ENCODE measurements at regions not wholly inside any gene's neighbourhood (a gene's known extent, or its start where the extent isn't known, plus 50 kb on each side); places are given as distances from the start of the nearest gene placed in this dataset.

DNA sequence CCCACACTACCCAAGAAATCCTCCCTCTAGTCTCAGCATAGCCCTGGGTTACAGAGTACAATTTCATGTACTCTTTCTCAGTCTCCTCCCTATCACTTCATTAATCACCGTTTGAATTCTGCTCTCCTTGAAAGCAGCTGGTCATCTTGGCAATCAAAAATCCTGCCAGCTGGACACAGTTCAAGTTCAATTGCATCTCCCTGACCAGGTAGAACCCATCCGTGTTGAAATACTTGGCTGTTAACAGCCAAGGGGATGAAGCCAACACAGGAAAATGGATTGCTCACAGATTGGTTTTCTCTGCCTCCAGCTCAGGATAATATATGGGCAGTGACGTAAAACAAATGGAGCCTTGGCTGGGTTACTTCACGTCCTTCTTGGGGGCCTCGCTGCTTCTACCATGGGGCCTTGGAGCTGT lies 55.1 kb upstream of the GRK3 start:
- Histone ChIP-seq H3K27ac (ENCODE audit: low read length in 2 of 2) (no peak overlapping the region), H3K36me3 (replicated peaks in 1 of 2; ENCODE audit: control extremely low read depth in 1 of 2, control insufficient read depth in 1 of 2, extremely low read depth in 1 of 2, insufficient read depth in 2 of 2, low read length in 1 of 2) (peaks cover 0 to 13% of the 10 kb centered on the region in 2 experiments), H2AFZ (ENCODE audit: insufficient read depth, low read depth, low read length, poor library complexity, severe bottlenecking) (no peak overlapping the region), H3K9ac (ENCODE audit: low read length) (no peak overlapping the region), H3K4me3 (ENCODE audit: control extremely low read depth in 1 of 5, extremely low read depth in 1 of 5, insufficient read depth in 1 of 5, low read depth in 2 of 5, low read length in 4 of 5) (no peak overlapping the region), H3K4me2 (replicated peaks; ENCODE audit: low read depth, low read length, poor library complexity, severe bottlenecking) (no peak overlapping the region), H3K4me1 (ENCODE audit: control insufficient read depth in 2 of 2, insufficient read depth in 2 of 2, low read length in 2 of 2) (no peaks in the 10 kb centered on the region), H3K9me3 (ENCODE audit: control extremely low read depth in 1 of 3, control insufficient read depth in 2 of 3, insufficient read depth in 1 of 3, low read length in 2 of 3) (no peaks in the 10 kb centered on the region), H4K20me1 (ENCODE audit: control insufficient read depth, insufficient read depth, low read length, poor library complexity, severe bottlenecking) (no peaks in the 10 kb centered on the region), H3K79me2 (ENCODE audit: control insufficient read depth, insufficient read depth, low read length) (no peaks in the 10 kb centered on the region), H3K27me3 (replicated peaks in 1 of 4; ENCODE audit: control extremely low read depth in 1 of 4, control insufficient read depth in 3 of 4, insufficient read depth in 4 of 4, low read length in 3 of 4) (no peaks in the 10 kb centered on the region)
- 86% methylated on average over 4 of the region's 5 CpGs for WGBS (ENCODE audit: insufficient coverage)
- ATAC-seq (ENCODE audit: low read depth) (no peak), DNase-seq (no peak)
- Mint-ChIP-seq H3K4me1 (no peaks in the 10 kb centered on the region), H3K9me3 (ENCODE audit: insufficient read depth) (no peaks in the 10 kb centered on the region), H3K27ac (no peak overlapping the region), H3K27me3 (no peaks in the 10 kb centered on the region), H3K4me3 (no peak overlapping the region)
- ChIA-PET CTCF (interaction anchor here (1.2 kb wide), 1 partner anchor 35 kb away, joined by 4 read pairs; no protein-coding TSS in a partner anchor), POLR2A (no interaction called here)
- intact Hi-C loops (cut with micrococcal nuclease): no loop called here
- TF ChIP-seq CTCF (IDR thresholded peaks at IDR 0.05) (no peak), EZH2 (IDR thresholded peaks at IDR 0.05; ENCODE audit: borderline replicate concordance, insufficient read depth, low read depth, low read length, poor library complexity, severe bottlenecking) (no peak)

- Mint-ChIP-seq H3K27ac (no peak overlapping the region), H3K4me1 (no peaks in the 10 kb centered on the region), H3K27me3 (no peaks in the 10 kb centered on the region), H3K9me3 (ENCODE audit: insufficient read depth) (no peaks in the 10 kb centered on the region), H3K4me3 (no peak overlapping the region)
- intact Hi-C loops (cut with micrococcal nuclease): no loop called here
- H3K27ac ChIP-seq (ENCODE audit: low read length in 2 of 2): no peak overlapping the region
- H3K4me3 ChIP-seq (ENCODE audit: control extremely low read depth in 1 of 5, extremely low read depth in 1 of 5, insufficient read depth in 1 of 5, low read depth in 2 of 5, low read length in 4 of 5): no peak overlapping the region
- no peak overlapping the region for H3K4me2 ChIP-seq (replicated peaks; ENCODE audit: low read depth, low read length, poor library complexity, severe bottlenecking)
- DNase-seq: no peak
- ChIA-PET POLR2A (no interaction called here), CTCF (no interaction called here)
- H3K9me3 ChIP-seq (ENCODE audit: control extremely low read depth in 1 of 3, control insufficient read depth in 2 of 3, insufficient read depth in 1 of 3, low read length in 2 of 3): no peaks in the 10 kb centered on the region
- no peak overlapping the region for H2AFZ ChIP-seq (ENCODE audit: insufficient read depth, low read depth, low read length, poor library complexity, severe bottlenecking)
- no peaks in the 10 kb centered on the region for H4K20me1 ChIP-seq (ENCODE audit: control insufficient read depth, insufficient read depth, low read length, poor library complexity, severe bottlenecking)
- ATAC-seq (ENCODE audit: low read depth): no peak
- TF ChIP-seq EZH2 (IDR thresholded peaks at IDR 0.05; ENCODE audit: borderline replicate concordance, insufficient read depth, low read depth, low read length, poor library complexity, severe bottlenecking) (no peak), CTCF (IDR thresholded peaks at IDR 0.05) (no peak)
- H3K27me3 ChIP-seq (replicated peaks in 1 of 4; ENCODE audit: control extremely low read depth in 1 of 4, control insufficient read depth in 3 of 4, insufficient read depth in 4 of 4, low read length in 3 of 4): no peaks in the 10 kb centered on the region
- 63% methylated on average over 3 of the region's 3 CpGs for WGBS (ENCODE audit: insufficient coverage)
- no peak overlapping the region for H3K9ac ChIP-seq (ENCODE audit: low read length)
- peaks cover 0 to 13% of the 10 kb centered on the region in 2 experiments for H3K36me3 ChIP-seq (replicated peaks in 1 of 2; ENCODE audit: control extremely low read depth in 1 of 2, control insufficient read depth in 1 of 2, extremely low read depth in 1 of 2, insufficient read depth in 2 of 2, low read length in 1 of 2)
- no peaks in the 10 kb centered on the region for H3K79me2 ChIP-seq (ENCODE audit: control insufficient read depth, insufficient read depth, low read length)
- H3K4me1 ChIP-seq (ENCODE audit: control insufficient read depth in 2 of 2, insufficient read depth in 2 of 2, low read length in 2 of 2): no peaks in the 10 kb centered on the region
Observed at GRCh38 chr22:25510876-25511275, 53.6 kb upstream of the GRK3 start.

Measured in B cell (primary cell).